ENCODE measurements at regions not wholly inside any gene's neighbourhood (a gene's known extent, or its start where the extent isn't known, plus 50 kb on each side); places are given as distances from the start of the nearest gene placed in this dataset.

DNA sequence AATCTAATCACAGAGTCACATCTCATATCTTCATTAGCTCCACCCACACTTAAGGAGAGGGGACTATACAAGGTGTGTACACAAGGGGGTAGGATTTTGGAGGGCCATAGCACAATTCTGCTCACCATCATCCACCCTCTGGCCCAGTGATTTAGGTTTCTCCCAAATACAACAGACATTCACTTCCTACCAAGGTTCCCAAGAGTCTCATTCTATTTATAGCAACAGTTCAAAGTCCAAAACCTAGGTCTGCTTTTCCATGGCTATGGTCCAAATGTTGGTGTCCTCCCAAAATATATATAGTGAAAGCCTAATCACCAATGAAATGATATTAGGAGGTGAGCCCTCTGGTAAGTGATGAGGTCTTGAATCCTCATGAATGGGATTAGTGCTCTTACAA, 353.2 kb upstream of the PLD5 start:
- H3K4me2 ChIP-seq (ENCODE audit: control insufficient read depth, extremely low read depth, insufficient read depth, low read depth, low read length), result no peak overlapping the region

DNA sequence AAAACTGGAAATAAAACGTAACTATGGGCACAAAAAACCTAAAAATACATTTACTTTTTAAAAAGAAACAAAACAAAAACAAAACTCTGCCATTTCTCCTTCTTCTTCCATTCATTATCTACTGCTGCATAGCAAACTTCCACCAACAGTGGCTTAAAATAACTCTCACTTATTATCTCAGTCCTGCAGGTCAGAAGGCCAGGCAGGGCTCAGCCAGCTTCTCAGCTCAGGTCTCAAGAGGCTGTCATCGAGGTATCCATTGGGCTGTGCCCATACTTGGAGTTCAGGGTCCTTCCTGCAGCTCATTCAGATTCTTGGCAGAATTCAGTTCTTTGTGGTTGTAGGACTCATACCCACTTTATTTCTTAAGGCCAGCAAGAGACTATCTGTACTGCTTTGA, 352.7 kb upstream of the PLD5 start:
- dilution Hi-C loops (cut with MboI; ENCODE audit: extremely low pct_ligation_motif_present, low sequenced_read_pairs), result no loop called here
- Histone ChIP-seq H3K4me1 (ENCODE audit: control insufficient read depth, extremely low read depth, insufficient read depth, low read length) (no peaks in the 10 kb centered on the region), H3K9me3 (ENCODE audit: control insufficient read depth, low read depth, low read length) (no peaks in the 10 kb centered on the region)

More for the DNA sequence above, 353.2 kb upstream of the PLD5 start:
- Histone ChIP-seq H3K36me3 (ENCODE audit: control insufficient read depth in 2 of 2, extremely low read depth in 1 of 2, insufficient read depth in 2 of 2, low read length in 2 of 2) (no peaks in the 10 kb centered on the region), H3K9ac (ENCODE audit: control insufficient read depth, extremely low read depth, insufficient read depth, low read length) (no peak overlapping the region), H3K9me3 (ENCODE audit: control insufficient read depth, low read depth, low read length) (no peaks in the 10 kb centered on the region), H3K9me1 (ENCODE audit: control insufficient read depth, extremely low read depth, insufficient read depth, low read length) (no peaks in the 10 kb centered on the region), H3K79me2 (ENCODE audit: control insufficient read depth, insufficient read depth, low read length) (no peaks in the 10 kb centered on the region), H3K4me1 (ENCODE audit: control insufficient read depth, extremely low read depth, insufficient read depth, low read length) (no peaks in the 10 kb centered on the region), H3K27ac (ENCODE audit: control insufficient read depth, insufficient read depth, low read length) (no peak overlapping the region), H2AFZ (ENCODE audit: control insufficient read depth, low read length) (no peak overlapping the region), H3K27me3 (ENCODE audit: control insufficient read depth, extremely low read depth, insufficient read depth, low read length) (no peaks in the 10 kb centered on the region), H4K20me1 (ENCODE audit: control insufficient read depth, extremely low read depth, insufficient read depth, low read length) (no peaks in the 10 kb centered on the region), H3K4me3 (ENCODE audit: control insufficient read depth in 2 of 3, extremely low read depth in 1 of 3, insufficient read depth in 2 of 3, low read depth in 1 of 3, low read length in 3 of 3) (no peak overlapping the region)
- TF ChIP-seq, protein P1, sequence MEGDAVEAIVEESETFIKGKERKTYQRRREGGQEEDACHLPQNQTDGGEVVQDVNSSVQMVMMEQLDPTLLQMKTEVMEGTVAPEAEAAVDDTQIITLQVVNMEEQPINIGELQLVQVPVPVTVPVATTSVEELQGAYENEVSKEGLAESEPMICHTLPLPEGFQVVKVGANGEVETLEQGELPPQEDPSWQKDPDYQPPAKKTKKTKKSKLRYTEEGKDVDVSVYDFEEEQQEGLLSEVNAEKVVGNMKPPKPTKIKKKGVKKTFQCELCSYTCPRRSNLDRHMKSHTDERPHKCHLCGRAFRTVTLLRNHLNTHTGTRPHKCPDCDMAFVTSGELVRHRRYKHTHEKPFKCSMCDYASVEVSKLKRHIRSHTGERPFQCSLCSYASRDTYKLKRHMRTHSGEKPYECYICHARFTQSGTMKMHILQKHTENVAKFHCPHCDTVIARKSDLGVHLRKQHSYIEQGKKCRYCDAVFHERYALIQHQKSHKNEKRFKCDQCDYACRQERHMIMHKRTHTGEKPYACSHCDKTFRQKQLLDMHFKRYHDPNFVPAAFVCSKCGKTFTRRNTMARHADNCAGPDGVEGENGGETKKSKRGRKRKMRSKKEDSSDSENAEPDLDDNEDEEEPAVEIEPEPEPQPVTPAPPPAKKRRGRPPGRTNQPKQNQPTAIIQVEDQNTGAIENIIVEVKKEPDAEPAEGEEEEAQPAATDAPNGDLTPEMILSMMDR (optimal IDR thresholded peaks at IDR 0.05 in 1 of 3, IDR thresholded peaks at IDR 0.05 in 1 of 3, conservative IDR thresholded peaks at IDR 0.05 in 1 of 3; ENCODE audit: extremely low read depth in 1 of 3, insufficient read depth in 2 of 3, low read length in 3 of 3), result no peak
- no peak for TF ChIP-seq EZH2 (IDR thresholded peaks at IDR 0.05; ENCODE audit: low read length)
- dilution Hi-C loops (cut with MboI; ENCODE audit: extremely low pct_ligation_motif_present, low sequenced_read_pairs), result no loop called here
- FAIRE-seq (no peak), DNase-seq (ENCODE audit: low read depth, low spot score) (no peak)

More for the DNA sequence above, 352.7 kb upstream of the PLD5 start:
- no peaks in the 10 kb centered on the region for H3K9me1 ChIP-seq (ENCODE audit: control insufficient read depth, extremely low read depth, insufficient read depth, low read length)
- no peak overlapping the region for H3K4me3 ChIP-seq (ENCODE audit: control insufficient read depth in 2 of 3, extremely low read depth in 1 of 3, insufficient read depth in 2 of 3, low read depth in 1 of 3, low read length in 3 of 3)
- no peak overlapping the region for H3K4me2 ChIP-seq (ENCODE audit: control insufficient read depth, extremely low read depth, insufficient read depth, low read depth, low read length)
- H3K36me3 ChIP-seq (ENCODE audit: control insufficient read depth in 2 of 2, extremely low read depth in 1 of 2, insufficient read depth in 2 of 2, low read length in 2 of 2), result no peaks in the 10 kb centered on the region
- H3K27ac ChIP-seq (ENCODE audit: control insufficient read depth, insufficient read depth, low read length), result no peak overlapping the region
- H2AFZ ChIP-seq (ENCODE audit: control insufficient read depth, low read length), result no peak overlapping the region
- no peak for TF ChIP-seq EZH2 (IDR thresholded peaks at IDR 0.05; ENCODE audit: low read length)
- TF ChIP-seq, protein P1 (optimal IDR thresholded peaks at IDR 0.05 in 1 of 3, IDR thresholded peaks at IDR 0.05 in 1 of 3, conservative IDR thresholded peaks at IDR 0.05 in 1 of 3; ENCODE audit: extremely low read depth in 1 of 3, insufficient read depth in 2 of 3, low read length in 3 of 3), result no peak
- no peaks in the 10 kb centered on the region for H3K79me2 ChIP-seq (ENCODE audit: control insufficient read depth, insufficient read depth, low read length)
- FAIRE-seq, result no peak
- H3K9ac ChIP-seq (ENCODE audit: control insufficient read depth, extremely low read depth, insufficient read depth, low read length), result no peak overlapping the region
- no peak for DNase-seq (ENCODE audit: low read depth, low spot score)
- no peaks in the 10 kb centered on the region for H3K27me3 ChIP-seq (ENCODE audit: control insufficient read depth, extremely low read depth, insufficient read depth, low read length)
- H4K20me1 ChIP-seq (ENCODE audit: control insufficient read depth, extremely low read depth, insufficient read depth, low read length), result no peaks in the 10 kb centered on the region

All from keratinocyte (primary cell).